ENCODE measurements at regions not wholly inside any gene's neighbourhood (a gene's known extent, or its start where the extent isn't known, plus 50 kb on each side); places are given as distances from the start of the nearest gene placed in this dataset.
"Not testable (repeated sequence)": the region's sequence is repeated elsewhere in the genome, so short reads cannot be mapped to it uniquely, and the experiment has no call there.

DNA sequence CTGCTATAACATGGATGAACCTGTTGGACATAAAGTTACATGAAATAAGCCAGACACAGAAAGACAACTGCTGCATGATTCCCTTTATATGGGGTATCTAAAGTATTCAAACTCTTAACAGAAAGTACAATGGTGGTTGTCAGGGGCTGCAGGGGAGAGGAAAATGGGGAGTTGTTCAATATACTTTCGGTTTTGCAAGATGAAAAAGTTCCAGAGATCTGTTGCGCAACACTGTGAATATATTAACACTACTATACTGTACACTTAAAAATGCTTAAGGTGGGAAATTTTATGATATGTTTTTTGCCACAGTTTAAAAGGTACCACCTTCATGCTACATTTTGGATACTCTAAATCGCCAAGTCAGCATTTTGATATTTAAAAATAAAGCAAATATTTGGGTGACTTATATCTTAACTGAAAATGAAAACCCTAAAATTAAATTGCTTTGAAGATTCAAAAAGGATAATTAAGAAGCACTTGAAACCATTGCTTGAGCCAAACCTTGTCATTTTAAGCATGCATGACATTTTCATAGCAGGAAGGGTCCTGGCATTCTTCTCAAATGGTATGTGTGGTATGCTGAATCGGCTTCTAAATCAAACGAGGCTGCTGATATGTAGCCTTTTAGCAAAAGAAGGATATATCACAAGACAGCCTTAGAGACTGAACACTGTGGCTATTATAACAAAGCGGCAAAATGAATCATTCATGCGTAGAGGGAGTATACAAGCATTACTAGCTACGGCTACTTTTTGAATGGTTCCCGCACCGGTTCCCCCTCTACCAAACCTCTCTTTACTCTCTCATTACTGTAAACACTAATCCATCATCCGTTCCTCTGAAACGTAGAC, 607.1 kb upstream of the DIPK2B start:
- no peak for DNase-seq (ENCODE audit: low read depth)

DNA sequence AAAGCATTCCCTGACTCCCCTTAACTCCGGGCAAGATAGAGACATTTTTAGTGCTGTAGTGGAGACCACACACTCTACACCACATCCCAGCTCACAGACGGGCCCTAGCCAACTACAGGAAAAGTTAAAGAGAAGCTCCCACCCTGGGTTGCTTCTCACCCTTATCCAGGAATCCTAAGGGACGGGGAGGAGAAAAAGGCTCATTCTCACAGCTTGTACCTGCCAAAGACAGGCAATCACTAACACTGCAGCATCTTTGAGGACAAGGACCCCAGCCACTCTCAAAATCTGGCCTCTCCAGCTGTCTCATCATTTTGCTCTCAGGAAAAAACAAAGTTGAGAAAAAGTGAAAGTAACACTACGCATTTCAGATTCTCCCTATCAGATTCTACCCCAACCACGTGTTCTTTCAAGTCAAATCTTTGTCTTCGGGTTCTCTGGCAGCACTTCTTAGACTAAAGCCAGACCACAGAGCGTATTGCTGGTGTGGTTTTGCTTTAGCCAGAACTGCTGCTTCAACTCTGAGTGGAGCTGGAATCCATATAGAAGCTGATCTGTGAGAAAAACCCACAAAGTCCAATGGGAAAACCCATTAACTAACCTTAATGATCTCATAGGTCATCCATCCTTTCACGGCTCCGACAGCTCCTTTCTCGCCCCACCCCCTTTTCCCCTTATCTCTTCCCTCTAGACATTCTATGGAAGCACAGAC, 605.9 kb upstream of the DIPK2B start:
- DNase-seq (ENCODE audit: low read depth) = peak; percentile 5

DNA sequence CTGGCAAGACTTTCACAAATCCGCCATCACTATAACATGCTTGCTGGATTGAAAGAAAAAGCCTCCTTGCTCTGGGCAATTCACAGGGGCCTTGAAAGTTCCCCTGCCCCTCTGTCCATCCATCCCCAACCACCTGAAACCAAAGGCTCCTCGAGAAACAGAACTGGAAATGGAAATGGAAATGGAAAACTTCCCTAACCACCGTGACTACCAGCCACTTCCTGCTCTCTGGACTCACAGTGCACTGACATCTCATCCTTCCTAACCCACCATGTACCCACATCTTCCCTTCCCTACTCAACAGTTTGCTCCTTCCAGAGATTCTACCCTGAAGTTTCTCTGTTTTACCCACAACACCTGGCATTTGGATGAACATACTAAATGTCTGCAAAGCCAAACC, 603.6 kb upstream of the DIPK2B start:
- DNase-seq (ENCODE audit: low read depth) = no peak

DNA sequence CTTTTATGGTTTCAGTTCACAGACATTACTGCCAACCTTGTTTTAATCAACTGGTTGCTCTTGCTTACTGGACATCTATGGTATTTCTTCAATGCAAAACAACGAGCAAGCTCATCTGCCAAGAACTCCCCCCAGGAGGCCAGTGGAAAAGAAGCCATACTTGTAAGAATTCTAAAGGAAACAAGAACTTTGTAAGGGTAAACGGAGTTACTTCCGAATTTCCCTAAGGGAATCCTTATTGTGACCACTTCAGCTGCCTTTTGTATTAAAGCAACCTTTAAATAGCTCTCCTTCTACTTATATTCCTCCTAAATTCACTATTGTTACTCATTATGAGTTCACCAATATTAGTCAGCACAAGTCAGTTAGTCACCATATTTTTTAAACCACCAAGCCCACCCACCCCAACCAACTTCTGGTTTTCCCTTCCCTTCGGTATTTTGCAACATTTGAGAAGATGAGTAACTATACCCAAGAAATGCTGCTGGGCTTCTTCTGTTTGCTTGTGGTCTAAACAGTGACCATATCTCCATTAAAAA, 602.8 kb upstream of the DIPK2B start:
- no peak for DNase-seq (ENCODE audit: low read depth)

DNA sequence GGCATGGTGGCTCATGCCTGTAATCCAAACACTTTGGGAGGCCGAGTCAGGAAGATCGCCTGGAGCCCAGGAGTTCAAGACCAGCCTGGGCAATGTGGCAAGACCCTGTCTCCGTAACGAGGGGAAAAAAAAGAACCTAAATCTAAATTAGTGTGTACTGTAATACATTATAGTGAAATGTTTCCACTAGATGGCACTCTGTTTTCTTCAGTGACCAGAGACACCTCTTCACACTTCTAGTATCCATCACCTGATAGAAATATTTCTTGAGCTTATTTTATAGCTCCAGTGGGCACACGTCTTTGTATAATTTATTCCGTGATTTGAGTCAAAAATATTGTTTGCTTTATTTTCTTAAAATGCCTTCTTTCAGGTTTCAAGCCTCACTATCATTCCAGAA, 600.9 kb upstream of the DIPK2B start:
- no peak for DNase-seq (ENCODE audit: low read depth)

DNA sequence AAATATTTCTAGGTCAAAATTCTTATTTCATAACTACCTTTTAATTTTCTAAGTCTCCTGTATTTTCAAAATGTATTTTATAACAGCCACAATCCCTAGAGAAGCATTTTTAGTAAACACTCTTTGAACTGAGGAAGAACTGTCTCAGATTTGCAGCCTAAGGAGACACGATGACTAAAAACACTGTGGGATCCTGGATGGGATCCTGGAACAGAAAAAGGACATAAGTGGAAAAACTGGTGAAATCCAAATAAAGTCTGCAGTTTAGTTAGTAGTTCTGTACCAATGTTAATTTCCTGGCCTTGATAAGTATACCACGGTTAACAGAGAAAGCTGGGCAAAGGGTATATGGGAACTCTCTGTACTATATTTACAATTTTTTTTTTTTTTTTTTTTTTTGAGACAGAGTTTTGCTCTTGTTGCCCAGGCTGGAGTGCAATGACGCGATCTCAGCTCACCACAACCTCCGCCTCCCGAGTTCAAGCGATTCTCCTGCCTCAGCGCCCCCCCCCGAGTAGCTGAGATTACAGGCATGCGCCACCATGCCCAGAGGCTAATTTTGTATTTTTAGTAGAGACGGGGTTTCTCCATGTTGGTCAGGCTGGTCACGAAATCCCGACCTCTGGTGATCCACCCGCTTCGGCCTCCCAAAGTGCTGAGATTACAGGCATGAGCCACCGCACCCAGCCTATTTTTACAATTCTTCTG, 600.2 kb upstream of the DIPK2B start:
- not testable (repeated sequence) for DNase-seq (ENCODE audit: low read depth)

DNA sequence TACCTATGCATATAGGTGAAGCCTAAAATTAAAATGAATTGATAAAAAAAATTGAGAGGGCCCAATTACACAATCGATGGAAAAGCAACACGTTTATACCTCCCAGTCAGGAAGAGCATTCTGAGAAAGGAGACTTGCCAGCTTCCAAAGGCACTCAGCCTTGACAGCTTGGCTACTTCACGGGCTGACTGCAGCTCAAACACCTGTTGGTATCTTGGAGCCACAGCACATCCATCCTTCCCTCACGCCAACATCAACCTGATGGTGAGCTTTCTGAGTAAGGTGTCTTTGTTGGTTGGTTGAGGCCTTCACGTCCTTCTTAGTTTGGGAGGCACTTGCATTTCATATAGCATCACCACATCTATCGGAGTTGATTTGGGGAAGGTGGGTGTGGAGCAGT, 598.9 kb upstream of the DIPK2B start:
- DNase-seq (ENCODE audit: low read depth) = no peak

DNA sequence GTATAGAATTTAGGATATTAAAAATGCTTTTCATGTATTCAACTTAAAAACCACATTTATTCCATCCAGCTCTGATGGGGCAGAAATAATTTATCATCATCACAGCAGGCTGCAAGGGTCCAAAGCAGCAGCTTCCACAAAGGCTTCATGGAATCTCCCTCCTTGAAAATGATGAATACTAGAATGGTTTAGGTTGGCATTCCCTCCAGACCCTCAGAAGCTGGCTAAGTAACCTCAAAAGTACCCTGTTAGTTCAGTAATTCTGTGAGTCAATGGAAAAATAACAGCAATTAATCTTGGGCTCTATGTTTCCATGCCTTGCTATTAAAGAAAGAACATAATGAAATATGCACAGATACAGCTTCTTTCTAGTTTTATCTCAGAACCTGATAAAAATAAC, 594.9 kb upstream of the DIPK2B start:
- no peak for DNase-seq (ENCODE audit: low read depth)

DNA sequence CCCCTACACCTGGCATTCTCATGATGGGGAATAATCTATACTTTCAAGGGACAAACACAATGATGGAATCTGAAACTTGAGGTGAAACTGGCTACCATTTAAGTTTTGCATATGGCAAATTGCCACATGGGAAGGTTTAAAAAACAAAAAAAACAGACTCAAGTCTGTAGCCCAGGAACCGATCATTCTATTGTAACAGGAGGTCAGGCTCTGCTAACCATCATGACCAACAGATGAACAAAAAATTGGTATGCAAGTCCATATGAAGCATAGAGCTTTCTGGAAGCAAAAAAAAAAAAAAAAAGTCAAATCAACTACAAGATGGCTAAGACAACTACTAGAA, 594.3 kb upstream of the DIPK2B start:
- DNase-seq (ENCODE audit: low read depth) = no peak

DNA sequence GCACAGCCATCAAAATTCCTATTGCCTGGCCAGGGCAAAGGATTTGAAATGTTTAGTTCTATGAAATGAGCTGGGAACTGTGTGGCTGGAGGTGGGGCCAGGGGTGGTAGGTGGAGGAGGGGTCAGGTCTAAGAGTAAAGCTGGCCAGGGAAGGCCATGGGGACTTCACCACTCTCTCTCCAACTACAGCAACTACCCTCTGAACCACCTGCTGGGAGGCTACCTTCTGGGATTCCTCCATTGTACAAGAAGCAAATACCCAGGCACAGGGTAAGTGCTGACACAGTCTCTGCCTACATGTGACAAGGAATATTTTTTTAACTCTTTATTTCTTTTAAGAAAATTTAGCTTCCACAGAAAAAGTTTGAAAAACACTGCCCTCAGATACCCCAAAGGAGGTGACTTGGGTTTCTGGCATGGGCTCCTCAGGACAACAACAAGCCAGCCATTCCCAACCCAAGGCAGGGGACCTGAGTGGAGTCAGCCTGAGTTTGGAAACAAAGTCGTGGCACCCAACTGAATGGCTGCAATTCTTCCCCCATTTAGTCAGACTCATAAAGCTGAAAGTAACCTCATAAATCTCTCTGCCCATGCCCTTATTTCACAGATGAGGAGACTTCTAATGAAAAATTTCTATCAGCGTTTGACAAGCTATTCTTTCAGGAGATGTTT, 593.8 kb upstream of the DIPK2B start:
- DNase-seq (ENCODE audit: low read depth) = no peak

DNA sequence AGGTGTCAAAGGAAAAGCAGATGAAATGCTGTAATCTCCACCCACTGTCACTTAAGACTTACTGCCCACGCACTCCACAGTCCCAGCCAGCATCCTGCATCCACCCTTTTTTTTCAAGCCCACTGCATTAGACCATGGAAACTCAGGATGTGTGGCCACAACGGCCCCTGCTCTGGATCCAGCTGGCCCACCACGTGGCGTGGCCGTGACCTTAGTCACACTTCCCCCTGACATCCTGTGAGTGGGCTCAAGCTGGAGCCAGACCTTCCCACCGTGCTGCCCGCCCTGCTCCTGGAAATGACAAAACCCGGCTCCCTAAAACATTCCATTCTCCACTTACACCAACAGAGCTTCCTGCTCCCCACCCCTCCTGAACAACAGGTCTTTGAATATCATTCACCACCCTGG, 588.3 kb upstream of the DIPK2B start:
- DNase-seq (ENCODE audit: low read depth) = no peak

DNA sequence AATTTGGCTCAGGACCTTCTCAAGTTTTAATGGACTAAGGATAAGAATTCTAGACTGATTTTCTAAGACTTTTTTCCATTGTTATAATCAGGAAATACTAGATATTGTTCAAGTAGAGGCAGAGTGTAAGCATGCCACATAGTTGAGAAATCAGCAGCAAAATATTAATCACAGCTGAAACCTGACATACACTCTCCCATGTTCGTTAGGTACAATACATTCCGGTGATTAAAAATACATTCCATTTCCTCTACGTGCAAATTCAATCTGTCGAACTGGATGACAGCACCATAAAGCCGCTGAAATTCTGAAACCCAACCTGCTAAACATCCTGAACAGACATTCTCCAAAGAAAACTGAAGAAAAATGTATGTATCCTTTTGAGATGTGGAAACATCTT, 587.6 kb upstream of the DIPK2B start:
- DNase-seq (ENCODE audit: low read depth) = no peak

DNA sequence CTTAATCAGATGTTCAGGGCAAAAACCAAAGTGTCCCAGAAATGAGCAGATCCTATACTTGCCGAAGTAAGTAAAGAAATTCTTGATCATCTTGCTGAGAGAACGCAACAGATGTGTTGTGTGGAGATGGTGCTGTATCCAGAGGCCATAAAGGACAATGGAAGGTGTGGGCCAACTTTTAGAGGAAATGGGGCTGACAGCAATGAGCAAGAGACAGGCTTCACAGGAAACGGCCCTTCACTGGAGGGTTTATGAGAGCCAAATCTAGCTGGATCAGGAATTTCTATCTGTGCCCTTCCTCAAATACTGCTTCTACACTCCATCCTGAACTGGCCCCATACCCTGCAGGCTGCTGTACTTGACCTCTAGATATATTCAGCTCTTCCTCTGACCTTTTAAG, 583.9 kb upstream of the DIPK2B start:
- DNase-seq (ENCODE audit: low read depth) = no peak

DNA sequence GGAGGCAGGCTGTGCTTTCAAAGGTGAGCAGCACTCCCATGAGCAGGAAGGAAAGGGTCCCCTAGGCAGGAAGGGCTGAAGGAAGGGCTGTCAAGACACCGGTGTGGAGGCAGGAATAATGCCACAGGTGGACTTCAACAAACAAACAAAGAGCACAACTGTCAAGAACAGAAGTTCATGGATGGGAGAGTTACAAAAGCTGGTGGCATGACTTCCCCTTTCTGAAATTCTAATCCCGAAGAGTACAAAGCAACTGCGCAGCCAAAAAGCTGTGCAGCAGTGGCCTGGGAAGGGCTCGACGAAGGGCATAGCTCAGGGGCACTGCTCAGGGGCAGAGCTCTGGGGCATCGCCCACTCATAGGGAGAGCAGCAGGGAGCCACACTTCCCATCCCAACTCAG, 582.3 kb upstream of the DIPK2B start:
- DNase-seq (ENCODE audit: low read depth) = no peak

DNA sequence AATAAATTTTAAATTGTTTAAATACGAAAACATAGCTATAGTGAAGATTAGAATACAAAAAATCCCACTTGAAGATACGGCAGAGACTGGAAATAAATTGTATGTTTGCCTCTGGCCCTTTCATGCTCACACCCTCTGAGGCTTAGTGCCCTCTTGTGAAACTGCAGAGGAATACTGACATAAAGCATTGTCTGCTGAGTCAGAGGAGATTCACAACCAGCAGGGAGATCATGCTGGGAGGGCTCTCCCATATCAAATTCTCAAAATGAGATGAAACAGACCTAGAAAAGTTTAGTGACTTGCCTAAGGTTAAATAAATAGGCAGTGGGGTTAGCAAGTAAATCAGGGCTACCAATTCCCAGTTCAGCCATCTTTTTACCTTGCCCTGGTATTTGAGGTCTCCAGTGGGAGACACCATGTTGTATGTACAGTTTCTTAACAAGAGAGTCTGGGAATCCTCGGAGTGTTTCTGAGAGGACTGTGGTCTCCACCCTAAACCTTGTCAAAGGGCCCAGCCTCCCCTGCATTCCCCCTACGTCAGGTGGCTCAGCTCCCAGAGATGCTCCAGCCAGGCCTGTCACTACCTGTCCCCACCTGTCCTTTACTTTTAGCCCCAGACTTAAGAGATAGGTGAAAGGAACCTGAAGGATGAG, 581.4 kb upstream of the DIPK2B start:
- no peak for DNase-seq (ENCODE audit: low read depth)

DNA sequence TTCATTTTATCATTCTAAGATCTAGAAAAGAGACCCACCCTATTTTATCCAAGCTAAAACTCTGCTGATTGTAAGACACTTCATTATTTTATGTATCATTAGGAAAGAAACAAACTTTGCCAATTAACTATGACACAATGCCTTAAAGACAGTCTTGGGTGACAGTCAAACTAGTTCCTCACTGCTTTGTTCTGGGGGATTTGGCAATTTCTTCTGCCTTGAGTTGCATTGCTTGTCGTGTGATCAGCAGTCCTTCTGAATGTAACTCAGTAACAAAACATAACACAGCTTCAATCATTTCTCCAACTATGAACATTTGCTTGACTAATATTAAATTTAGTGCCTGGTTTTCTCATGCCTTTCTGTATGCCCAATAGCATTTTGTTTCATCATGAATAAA, 577.9 kb upstream of the DIPK2B start:
- DNase-seq (ENCODE audit: low read depth) = no peak

DNA sequence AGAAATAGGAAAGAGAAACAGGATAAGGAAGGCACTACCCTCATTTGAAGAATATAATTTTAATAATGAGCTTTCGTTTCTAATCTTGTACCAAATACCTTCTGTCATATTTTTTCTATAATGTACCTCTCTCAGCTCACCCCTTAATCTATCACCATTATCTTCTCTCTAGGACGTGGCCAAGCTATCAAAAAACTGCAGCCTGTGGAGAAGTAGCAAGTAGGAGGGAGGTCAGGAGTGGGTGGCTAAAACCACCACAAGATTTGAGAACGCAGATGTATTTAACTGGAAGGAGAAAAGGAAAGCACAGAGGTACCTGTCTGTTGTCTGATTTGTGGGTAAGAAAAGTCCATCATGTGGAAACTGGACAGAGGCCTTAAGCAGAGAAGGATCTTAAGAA, 576.7 kb upstream of the DIPK2B start:
- DNase-seq (ENCODE audit: low read depth) = no peak

DNA sequence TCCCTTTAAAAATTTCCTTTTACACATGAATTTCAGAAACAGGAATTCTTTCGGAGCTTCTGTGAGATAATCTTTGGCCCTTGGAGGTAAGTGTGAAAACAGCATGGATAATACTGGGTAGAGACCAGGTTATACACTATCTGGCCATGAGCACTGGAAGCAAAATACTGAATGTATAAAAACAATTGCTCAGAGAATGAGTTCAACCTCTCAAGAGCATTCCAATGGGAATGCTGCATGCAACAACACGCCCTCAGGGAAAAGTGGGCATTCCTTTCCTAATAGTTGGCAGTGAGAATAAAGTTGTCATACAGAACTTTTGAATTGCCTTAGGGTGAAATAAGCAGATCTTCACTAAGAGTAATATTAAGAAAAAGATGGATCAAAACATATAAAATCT, 574.8 kb upstream of the DIPK2B start:
- no peak for DNase-seq (ENCODE audit: low read depth)

DNA sequence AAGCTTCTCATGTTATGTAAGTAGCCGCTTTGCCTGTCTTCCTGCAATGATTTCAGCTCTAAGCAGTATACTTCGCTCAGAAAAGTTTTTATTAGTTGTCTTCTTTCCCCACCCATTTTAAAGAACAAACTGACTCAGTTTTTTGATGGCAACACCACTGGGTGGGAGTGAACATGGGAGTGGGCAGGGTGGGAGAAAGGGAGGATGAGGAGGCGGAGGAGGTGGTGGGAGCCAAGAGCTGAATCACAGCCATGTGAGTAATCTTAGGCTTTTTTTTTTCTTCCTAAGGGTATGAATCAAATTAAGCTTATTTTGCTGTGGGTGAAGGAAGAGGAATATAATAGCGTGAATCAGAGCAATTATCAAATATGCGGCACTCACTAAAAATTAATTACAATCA, 574.3 kb upstream of the DIPK2B start:
- DNase-seq (ENCODE audit: low read depth) = no peak

DNA sequence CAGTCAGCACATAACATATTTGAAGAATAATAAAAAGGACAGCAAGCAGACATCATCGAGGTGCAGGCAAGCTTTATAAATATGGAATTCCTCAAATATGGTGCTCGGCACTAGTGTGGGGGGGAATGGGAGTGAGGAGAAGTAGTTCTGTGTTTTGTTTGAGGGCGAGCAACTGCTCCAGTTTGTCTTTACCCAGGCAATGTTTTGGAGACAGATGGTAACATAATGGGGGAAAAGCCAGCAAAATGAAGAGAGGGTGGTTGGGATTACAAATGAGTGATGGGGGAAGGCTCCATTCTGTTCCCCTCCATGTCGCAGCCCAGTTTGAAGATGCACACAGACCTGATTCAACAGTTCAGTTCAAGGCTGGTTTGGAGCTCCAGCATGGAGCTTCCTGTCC, 572.9 kb upstream of the DIPK2B start:
- no peak for DNase-seq (ENCODE audit: low read depth)

DNA sequence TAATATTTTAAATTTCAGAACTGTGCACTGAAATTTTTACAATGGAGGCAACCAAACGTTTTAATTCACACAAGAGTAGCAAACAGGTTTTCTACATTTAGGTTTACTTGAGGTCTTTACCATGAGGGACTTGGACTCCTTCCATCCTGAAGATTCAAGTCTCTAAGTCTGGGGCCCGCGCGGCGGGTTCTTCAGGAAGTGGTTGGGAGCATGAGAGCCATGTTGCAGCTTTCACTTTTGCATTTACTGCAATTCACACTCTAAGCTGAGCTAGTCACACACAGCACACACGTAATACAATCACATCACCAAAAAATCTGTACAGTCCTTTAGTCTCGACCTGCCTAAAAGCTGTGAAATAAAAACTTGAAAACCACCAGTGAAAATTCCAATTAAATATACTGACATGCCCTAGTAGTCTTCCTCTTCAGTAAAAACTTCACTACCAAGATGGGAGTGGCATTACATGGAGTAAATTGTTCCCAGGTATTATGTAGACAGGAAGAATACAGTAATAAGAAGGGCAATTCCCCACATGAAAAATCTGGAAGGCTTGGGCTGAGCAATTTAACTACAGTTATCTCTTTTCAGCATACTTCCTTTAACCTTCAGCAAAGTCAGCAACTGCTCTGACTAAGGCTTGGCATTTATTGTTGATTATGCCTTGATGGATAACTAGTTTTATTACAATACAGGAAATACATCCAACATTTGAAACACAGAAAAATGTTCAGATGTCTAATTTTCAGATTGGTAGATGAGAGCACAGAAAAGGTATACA, 571.1 kb upstream of the DIPK2B start:
- no peak for DNase-seq (ENCODE audit: low read depth)

All from stimulated activated CD8-positive, alpha-beta memory T cell treated with anti-CD3 and anti-CD28 coated beads, Interleukin-15, amount 100 ng/mL, for 1 hour (primary cell).